AG10803 (cell line): ENCODE measurements at regions not wholly inside any gene's neighbourhood (a gene's known extent, or its start where the extent isn't known, plus 50 kb on each side); places are given as distances from the start of the nearest gene placed in this dataset.

Experiments
- DNase-seq: peaks from one replicate; pipeline ENCODE4 v3.0.0; 2010; ENCODE audit warnings: low read depth
- H3K4me3 ChIP-seq: 2 replicates; pipeline ENCODE4 v1.5.1; 2011; ENCODE audit warnings: mild to moderate bottlenecking, low read length, control low read depth
- CTCF ChIP-seq: conservative IDR thresholded peaks from 2 replicates; pipeline ENCODE4 v1.5.1; 2011; ENCODE audit warnings: mild to moderate bottlenecking, low read length, control low read depth, inconsistent platforms

GRCh38 chr13:103799028-103799427, 732.8 kb upstream of the SLC10A2 start:
- no peak overlapping the region for H3K4me3 ChIP-seq
- DNase-seq, result no peak
- no peak for TF ChIP-seq CTCF

GRCh38 chr13:103795892-103796478, 729.8 kb upstream of the SLC10A2 start:
- no peak for TF ChIP-seq CTCF

GRCh38 chr13:103794526-103794925, 728.3 kb upstream of the SLC10A2 start:
- no peak overlapping the region for H3K4me3 ChIP-seq
- no peak for DNase-seq
- no peak for TF ChIP-seq CTCF

More at GRCh38 chr13:103795892-103796478, 729.8 kb upstream of the SLC10A2 start:
- no peak overlapping the region for H3K4me3 ChIP-seq
- no peak for DNase-seq

- DNase-seq, result no peak
- TF ChIP-seq CTCF, result no peak
- H3K4me3 ChIP-seq, result no peak overlapping the region
Observed at GRCh38 chr13:103788061-103788652, 721.9 kb upstream of the SLC10A2 start.

GRCh38 chr13:103772576-103772975, 706.4 kb upstream of the SLC10A2 start:
- no peak for DNase-seq

GRCh38 chr13:103762523-103762922, 696.3 kb upstream of the SLC10A2 start:
- H3K4me3 ChIP-seq, result no peak overlapping the region
- no peak for TF ChIP-seq CTCF
- no peak for DNase-seq

More at GRCh38 chr13:103772576-103772975, 706.4 kb upstream of the SLC10A2 start:
- TF ChIP-seq CTCF, result no peak
- no peak overlapping the region for H3K4me3 ChIP-seq

- no peak overlapping the region for H3K4me3 ChIP-seq
- no peak for TF ChIP-seq CTCF
- no peak for DNase-seq
Observed at GRCh38 chr13:103759361-103759760, 693.1 kb upstream of the SLC10A2 start.
